ENCODE measurements at regions not wholly inside any gene's neighbourhood (a gene's known extent, or its start where the extent isn't known, plus 50 kb on each side); places are given as distances from the start of the nearest gene placed in this dataset.

- no peak overlapping the region for H3K4me3 ChIP-seq
- no peaks in the 10 kb centered on the region for H3K27me3 ChIP-seq (ENCODE audit: control insufficient read depth in 3 of 3, insufficient read depth in 3 of 3, low read length in 2 of 3)
- H3K36me3 ChIP-seq (ENCODE audit: control insufficient read depth in 4 of 4, insufficient read depth in 4 of 4, low read length in 4 of 4), result no peaks in the 10 kb centered on the region
- H3K9me3 ChIP-seq (ENCODE audit: control insufficient read depth in 4 of 4, insufficient read depth in 3 of 4, low read length in 3 of 4), result peaks cover 0 to 31% (median 4%) of the 10 kb centered on the region in 4 donors
- H3K4me1 ChIP-seq (ENCODE audit: control insufficient read depth in 5 of 5, insufficient read depth in 5 of 5, low read length in 5 of 5), result no peaks in the 10 kb centered on the region
- no peak for ATAC-seq (ENCODE audit: insufficient read depth, low FRiP score)
- DNase-seq, result no peak
- TF ChIP-seq CTCF (IDR thresholded peaks at IDR 0.05; ENCODE audit: control extremely low read depth, extremely low read depth), result no peak
- no peak overlapping the region for H3K9ac ChIP-seq (ENCODE audit: insufficient read depth in 1 of 2, low read length in 2 of 2)
- WGBS, 2 donors, result 82 to 83% methylated on average over 6 of the region's 6 CpGs
- no peak overlapping the region for H3K27ac ChIP-seq (ENCODE audit: low read depth in 1 of 2, low read length in 1 of 2)
Observed at GRCh38 chr13:111490611-111491010, 170.2 kb downstream of the TEX29 start.

- no peaks in the 10 kb centered on the region for H3K36me3 ChIP-seq (ENCODE audit: control insufficient read depth in 4 of 4, insufficient read depth in 4 of 4, low read length in 4 of 4)
- ATAC-seq (ENCODE audit: insufficient read depth, low FRiP score) (no peak), DNase-seq (no peak)
- no peak overlapping the region for H3K27ac ChIP-seq (ENCODE audit: low read depth in 1 of 2, low read length in 1 of 2)
- no peak overlapping the region for H3K9ac ChIP-seq (ENCODE audit: insufficient read depth in 1 of 2, low read length in 2 of 2)
- no peak for TF ChIP-seq CTCF (IDR thresholded peaks at IDR 0.05; ENCODE audit: control extremely low read depth, extremely low read depth)
- no peaks in the 10 kb centered on the region for H3K4me1 ChIP-seq (ENCODE audit: control insufficient read depth in 5 of 5, insufficient read depth in 5 of 5, low read length in 5 of 5)
- 64 to 65% methylated on average over 11 of the region's 11 CpGs for WGBS, 2 donors
- no peaks in the 10 kb centered on the region for H3K27me3 ChIP-seq (ENCODE audit: control insufficient read depth in 3 of 3, insufficient read depth in 3 of 3, low read length in 2 of 3)
- H3K9me3 ChIP-seq (ENCODE audit: control insufficient read depth in 4 of 4, insufficient read depth in 3 of 4, low read length in 3 of 4), result peaks cover 0 to 28% (median 4%) of the 10 kb centered on the region in 4 donors
- no peak overlapping the region for H3K4me3 ChIP-seq
Observed at GRCh38 chr13:111491021-111491420, 170.6 kb downstream of the TEX29 start.

DNA sequence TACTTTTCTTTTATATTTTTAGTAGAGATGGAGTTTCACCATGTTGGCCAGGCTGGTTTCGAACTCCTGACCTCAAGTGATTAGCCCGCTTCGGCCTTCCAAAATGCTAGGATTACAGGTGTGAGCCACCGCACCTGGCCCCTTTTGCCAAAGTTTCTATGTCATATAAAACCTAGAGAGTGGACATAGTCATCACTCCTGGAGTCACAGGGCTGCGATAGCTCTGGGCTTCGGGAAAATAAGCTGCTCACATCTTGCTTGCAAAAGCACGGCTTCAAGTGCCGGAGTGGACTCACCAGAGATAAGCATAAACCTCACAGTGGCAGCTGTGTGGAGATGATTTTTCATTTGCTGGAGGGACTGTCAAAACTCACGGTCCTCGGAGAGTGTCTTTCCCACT, 171.2 kb downstream of the TEX29 start:
- 76 to 81% methylated on average over 10 of the region's 10 CpGs for WGBS, 2 donors
- TF ChIP-seq CTCF (IDR thresholded peaks at IDR 0.05; ENCODE audit: control extremely low read depth, extremely low read depth), result no peak
- DNase-seq, result no peak

DNA sequence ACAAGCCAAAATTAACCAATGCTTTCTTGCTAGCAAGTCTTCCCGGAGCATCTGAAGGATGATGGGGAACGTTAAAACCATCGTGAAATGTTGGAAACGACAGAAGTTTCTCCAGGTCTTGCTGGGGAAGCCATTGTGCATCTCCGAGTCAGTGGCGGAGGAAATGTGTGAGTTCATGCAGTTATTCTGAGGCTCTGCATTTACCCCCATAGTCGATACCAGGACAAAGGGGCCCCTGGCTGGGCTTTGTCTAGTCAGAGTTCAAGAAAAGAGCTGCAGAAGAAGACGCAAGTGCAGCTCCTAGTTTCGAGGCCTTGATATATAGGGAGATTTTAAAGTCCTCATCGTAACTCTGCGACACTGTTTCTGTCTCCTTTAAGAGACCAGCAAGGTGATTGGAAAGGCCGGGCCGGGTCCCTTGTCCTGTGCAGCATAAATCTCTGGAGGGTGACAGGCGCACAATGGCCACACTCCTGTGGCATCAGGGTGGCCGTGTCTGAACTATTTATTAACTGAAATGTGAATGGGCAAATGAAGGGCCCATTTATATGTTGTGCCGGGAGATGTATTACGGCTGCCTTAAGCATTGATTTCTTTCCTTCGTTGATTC, 172.0 kb downstream of the TEX29 start:
- DNase-seq (no peak), ATAC-seq (ENCODE audit: insufficient read depth, low FRiP score) (no peak)
- H3K27ac ChIP-seq (ENCODE audit: low read depth in 1 of 2, low read length in 1 of 2), result no peak overlapping the region
- no peak for TF ChIP-seq CTCF (IDR thresholded peaks at IDR 0.05; ENCODE audit: control extremely low read depth, extremely low read depth)
- H3K4me1 ChIP-seq (ENCODE audit: control insufficient read depth in 5 of 5, insufficient read depth in 5 of 5, low read length in 5 of 5), result no peaks in the 10 kb centered on the region
- peaks cover 0 to 17% (median 2%) of the 10 kb centered on the region in 4 donors for H3K9me3 ChIP-seq (ENCODE audit: control insufficient read depth in 4 of 4, insufficient read depth in 3 of 4, low read length in 3 of 4)
- H3K9ac ChIP-seq (ENCODE audit: insufficient read depth in 1 of 2, low read length in 2 of 2), result no peak overlapping the region
- no peak overlapping the region for H3K4me3 ChIP-seq
- H3K36me3 ChIP-seq (ENCODE audit: control insufficient read depth in 4 of 4, insufficient read depth in 4 of 4, low read length in 4 of 4), result no peaks in the 10 kb centered on the region
- 75 to 77% methylated on average over 18 of the region's 18 CpGs for WGBS, 2 donors
- no peaks in the 10 kb centered on the region for H3K27me3 ChIP-seq (ENCODE audit: control insufficient read depth in 3 of 3, insufficient read depth in 3 of 3, low read length in 2 of 3)

More for the DNA sequence above, 171.2 kb downstream of the TEX29 start:
- Histone ChIP-seq H3K36me3 (ENCODE audit: control insufficient read depth in 4 of 4, insufficient read depth in 4 of 4, low read length in 4 of 4) (no peaks in the 10 kb centered on the region), H3K4me3 (no peak overlapping the region), H3K9me3 (ENCODE audit: control insufficient read depth in 4 of 4, insufficient read depth in 3 of 4, low read length in 3 of 4) (peaks cover 0 to 22% (median 3%) of the 10 kb centered on the region in 4 donors), H3K9ac (ENCODE audit: insufficient read depth in 1 of 2, low read length in 2 of 2) (no peak overlapping the region), H3K4me1 (ENCODE audit: control insufficient read depth in 5 of 5, insufficient read depth in 5 of 5, low read length in 5 of 5) (no peaks in the 10 kb centered on the region), H3K27me3 (ENCODE audit: control insufficient read depth in 3 of 3, insufficient read depth in 3 of 3, low read length in 2 of 3) (no peaks in the 10 kb centered on the region), H3K27ac (ENCODE audit: low read depth in 1 of 2, low read length in 1 of 2) (no peak overlapping the region)
- ATAC-seq (ENCODE audit: insufficient read depth, low FRiP score), result no peak
